ENCODE measurements at regions not wholly inside any gene's neighbourhood (a gene's known extent, or its start where the extent isn't known, plus 50 kb on each side); places are given as distances from the start of the nearest gene placed in this dataset.
"Not testable (repeated sequence)": the region's sequence is repeated elsewhere in the genome, so short reads cannot be mapped to it uniquely, and the experiment has no call there.

DNA sequence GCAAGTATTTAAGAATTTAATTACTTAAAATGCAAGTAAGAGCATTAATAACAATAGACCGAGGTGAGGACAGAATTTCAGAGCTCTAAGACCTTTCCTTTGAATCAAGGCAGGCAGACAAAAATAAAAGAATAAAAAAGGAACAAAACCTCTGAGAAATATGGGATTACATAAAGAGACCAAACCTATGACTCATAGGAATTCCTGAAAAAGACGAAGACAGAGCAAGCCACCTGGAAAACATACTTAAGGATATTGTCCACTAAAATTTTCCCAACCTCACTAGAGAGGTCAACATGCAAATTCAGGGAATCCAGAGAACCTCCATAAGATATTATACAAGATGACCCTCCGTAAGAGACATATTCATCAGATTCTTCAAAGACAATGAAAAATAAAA lies 325.1 kb downstream of the AEBP2 start:
- DNase-seq (ENCODE audit: low spot score), result no peak

DNA sequence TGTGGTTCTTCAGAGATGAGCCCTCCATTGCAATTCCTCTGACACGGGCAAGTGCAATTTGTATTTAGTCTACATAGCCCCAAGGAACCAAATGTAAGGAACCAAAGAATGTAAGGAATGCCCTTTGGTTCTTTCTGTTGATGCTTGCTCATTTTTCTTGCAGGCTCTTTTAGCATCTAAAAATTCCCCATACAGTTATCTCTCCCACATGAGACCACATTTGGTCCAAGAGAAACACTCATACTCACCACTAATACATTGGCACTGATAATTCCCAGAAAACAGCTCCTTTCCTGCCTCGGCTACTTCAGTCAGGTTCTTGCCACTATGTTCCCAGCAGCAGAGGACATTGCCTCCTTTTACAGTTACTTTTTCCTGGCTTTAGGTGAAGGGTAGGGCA lies 332.6 kb downstream of the AEBP2 start:
- DNase-seq (ENCODE audit: low spot score), result no peak

GRCh38 chr12:19772776-19773175 lies 333.5 kb downstream of the AEBP2 start:
- DNase-seq (ENCODE audit: low spot score), result no peak

- no peak for DNase-seq (ENCODE audit: low spot score)
Observed at GRCh38 chr12:19775241-19775640, 335.9 kb downstream of the AEBP2 start.

- DNase-seq (ENCODE audit: low spot score), result not testable (repeated sequence)
Observed at GRCh38 chr12:19775976-19776375, 336.7 kb downstream of the AEBP2 start.

GRCh38 chr12:19778172-19778571 lies 338.9 kb downstream of the AEBP2 start:
- no peak for DNase-seq (ENCODE audit: low spot score)

- no peak for DNase-seq (ENCODE audit: low spot score)
Observed at GRCh38 chr12:19778797-19779196, 339.5 kb downstream of the AEBP2 start.

DNA sequence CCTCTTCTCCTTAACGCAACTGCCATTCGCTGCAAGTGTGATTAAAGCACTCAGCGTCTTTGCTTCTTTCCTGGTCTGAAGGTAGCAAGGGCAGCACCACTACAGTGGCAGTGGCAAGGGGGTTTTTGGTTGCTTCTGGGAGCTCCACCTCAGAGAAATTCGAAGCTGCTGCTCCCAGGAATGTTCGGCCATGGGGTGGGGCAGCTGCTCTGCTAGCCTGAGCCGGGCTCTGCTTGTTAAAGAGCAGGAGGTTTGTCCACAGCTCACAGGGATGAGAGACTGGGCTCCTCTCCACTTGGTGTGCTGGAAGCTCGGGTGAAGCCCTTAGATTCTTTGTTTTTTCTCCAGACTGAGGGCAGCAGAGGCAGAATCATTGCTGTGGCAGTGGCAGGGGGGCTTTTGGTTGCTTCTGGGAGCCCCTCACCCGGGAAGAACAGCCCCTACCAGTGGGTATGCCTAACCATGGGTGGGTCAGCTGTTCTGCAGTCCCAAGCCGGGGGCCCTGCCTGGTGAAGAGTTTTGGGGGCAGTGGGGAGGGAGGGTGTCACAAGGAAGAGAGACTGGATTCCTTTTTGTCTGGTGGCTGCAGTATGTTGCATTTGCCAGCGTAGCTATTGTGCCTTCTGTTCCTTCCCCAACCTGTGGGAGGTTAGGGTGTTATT lies 340.2 kb downstream of the AEBP2 start:
- DNase-seq (ENCODE audit: low spot score), result no peak

DNA sequence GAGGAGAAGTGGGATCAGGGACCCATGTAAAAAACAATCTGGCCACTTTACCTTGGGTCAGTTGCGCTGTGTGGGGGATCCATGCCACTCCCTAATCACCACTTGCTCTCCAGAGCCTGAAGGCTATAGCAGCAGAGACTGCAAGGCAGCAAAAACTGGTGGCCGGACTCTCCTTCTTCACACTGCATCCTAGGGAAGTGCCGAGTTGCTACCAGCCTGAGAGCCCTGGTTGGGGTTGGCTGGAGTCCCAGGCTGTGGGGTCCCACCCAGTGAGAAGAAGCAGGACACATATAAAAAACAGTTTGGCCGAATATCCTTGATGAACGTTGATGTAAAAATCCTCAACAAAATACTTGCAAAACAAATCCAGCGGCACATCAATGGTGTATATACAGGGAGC lies 341.2 kb downstream of the AEBP2 start:
- no peak for DNase-seq (ENCODE audit: low spot score)

- DNase-seq (ENCODE audit: low spot score), result no peak
Observed at GRCh38 chr12:19783547-19784444, 344.5 kb downstream of the AEBP2 start.

DNA sequence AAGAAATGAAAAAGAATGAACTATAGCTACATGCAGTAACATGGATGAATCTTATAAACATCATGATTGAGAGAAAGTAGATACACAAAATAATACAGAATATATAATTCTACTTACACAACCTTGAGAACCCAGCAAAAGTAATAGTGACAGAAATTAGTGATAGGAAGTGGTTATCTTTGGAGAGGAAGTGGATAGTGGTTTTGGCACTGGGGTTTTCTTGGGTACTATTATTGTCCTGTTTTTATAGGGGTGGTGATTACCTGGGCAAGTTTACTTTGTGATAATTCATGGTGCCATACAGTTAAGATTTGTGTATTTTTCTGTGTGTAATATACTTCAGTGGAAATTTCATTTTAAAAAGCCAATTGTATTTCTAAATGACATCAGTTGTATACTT lies 352.7 kb downstream of the AEBP2 start:
- no peak for DNase-seq (ENCODE audit: low spot score)

DNA sequence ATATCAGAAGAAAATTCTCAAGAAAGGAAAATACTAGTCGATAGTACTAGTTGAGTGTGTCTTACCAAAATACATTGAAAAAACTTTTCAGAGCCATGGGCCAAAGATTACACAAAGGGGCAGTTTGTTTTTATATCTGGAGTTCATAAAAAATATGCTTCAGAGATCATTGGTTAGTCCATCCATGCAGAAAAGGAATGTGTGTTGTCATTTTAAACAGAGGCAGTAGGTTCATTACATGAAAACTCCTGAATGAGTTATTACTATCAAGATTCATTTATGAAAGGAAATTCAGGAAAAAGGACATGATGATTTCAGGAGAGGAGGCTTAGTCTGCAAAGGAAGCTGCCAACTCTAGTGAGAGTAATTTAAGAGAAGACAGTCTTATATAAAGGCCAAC lies 354.8 kb downstream of the AEBP2 start:
- no peak for DNase-seq (ENCODE audit: low spot score)

DNA sequence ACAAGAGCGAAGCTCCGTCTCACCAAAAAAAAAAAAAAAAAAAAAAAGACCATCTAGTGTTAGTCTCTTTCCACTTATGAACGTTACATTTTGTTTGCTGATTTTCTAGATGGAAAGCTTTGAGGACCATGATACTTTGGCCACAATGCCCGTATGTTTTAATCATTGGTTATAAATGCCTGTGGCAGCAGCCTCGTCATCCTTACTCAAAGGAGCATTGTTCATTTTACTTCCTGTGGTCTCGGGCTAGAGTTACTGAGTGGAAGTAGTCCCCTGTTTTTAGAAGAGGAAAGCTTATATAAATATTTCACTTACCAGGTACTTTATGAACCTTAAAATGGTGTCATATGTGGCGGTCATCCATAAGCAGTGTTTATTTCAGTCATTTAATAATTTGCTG lies 359.9 kb downstream of the AEBP2 start:
- no peak for DNase-seq (ENCODE audit: low spot score)

GRCh38 chr12:19799895-19800602 lies 360.8 kb downstream of the AEBP2 start:
- no peak for DNase-seq (ENCODE audit: low spot score)

GRCh38 chr12:19800884-19801283 lies 361.6 kb downstream of the AEBP2 start:
- DNase-seq (ENCODE audit: low spot score), result no peak

DNA sequence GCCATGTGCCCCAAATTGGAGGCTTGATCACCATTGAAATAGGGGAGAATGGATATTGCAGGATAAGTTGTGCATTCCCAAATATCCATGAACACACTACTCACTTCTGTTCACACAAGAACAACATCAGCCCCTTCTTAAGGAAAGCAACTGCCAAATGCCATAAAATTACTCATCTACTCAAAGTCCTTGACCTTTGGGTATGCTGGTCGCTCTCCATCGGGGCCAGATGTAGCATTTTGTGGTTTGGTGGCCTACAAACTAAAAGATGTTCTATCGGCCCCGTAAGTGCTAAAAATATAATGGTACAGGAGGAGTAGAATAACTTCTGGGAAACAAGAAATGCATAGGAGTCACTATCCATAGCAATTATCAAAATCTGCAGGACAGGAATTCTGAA lies 362.6 kb downstream of the AEBP2 start:
- no peak for DNase-seq (ENCODE audit: low spot score)

- DNase-seq (ENCODE audit: low spot score), result no peak
Observed at GRCh38 chr12:19802915-19803314, 363.6 kb downstream of the AEBP2 start.

DNA sequence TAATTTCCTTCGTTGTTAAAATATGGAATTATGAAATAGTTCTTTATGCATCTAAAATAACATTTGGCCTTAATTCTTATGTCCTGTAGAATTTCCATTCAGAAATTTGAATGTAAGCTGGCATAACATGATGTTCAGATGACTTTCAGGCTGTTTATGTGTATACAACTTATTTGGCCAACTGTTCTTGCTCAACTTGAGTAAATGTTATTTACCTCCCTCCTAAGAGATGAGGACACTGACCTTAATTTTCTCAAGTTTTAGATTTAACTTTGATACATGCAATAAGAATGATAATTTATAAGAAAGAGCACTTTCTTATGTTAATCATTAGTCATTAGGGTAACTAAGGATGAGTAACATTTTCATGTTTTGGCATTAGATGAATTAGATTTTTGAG lies 365.4 kb downstream of the AEBP2 start:
- DNase-seq (ENCODE audit: low spot score), result no peak

GRCh38 chr12:19808371-19808770 lies 369.1 kb downstream of the AEBP2 start:
- no peak for DNase-seq (ENCODE audit: low spot score)

- no peak for DNase-seq (ENCODE audit: low spot score)
Observed at GRCh38 chr12:19810213-19810612, 370.9 kb downstream of the AEBP2 start.

DNA sequence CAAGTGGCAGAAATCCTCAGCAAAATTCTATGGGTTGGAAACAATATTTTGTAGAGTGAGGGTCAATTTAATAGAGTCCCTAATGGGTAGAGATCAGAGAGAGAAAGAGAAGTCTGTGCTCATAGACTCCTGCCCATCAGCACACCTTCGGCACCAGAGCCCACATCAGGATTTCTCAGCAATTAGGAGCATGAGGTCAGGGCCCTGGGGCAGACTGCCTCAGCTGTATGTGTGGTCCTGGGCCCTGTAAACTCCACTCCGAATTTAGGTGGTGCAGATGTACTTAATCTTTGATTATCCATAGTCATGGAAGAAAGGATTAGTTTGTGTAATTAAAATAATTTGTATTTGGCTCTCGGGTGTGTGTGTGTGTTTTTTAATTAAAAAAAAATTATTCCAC lies 372.6 kb downstream of the AEBP2 start:
- DNase-seq (ENCODE audit: low spot score), result no peak

GRCh38 chr12:19819231-19819630 lies 379.9 kb downstream of the AEBP2 start:
- no peak for DNase-seq (ENCODE audit: low spot score)

GRCh38 chr12:19822476-19822875 lies 383.2 kb downstream of the AEBP2 start:
- no peak for DNase-seq (ENCODE audit: low spot score)

Data from HT-29 (cell line).